Skeletal muscle satellite cell (primary cell): ENCODE measurements at regions not wholly inside any gene's neighbourhood (a gene's known extent, or its start where the extent isn't known, plus 50 kb on each side); places are given as distances from the start of the nearest gene placed in this dataset.
A peak's percentile ranks its signal among the peaks of the same experiment; 100 is the strongest.

Source experiments
- H3K27me3 ChIP-seq: 2 replicates; pipeline ENCODE4 v1.7.0; 2013; ENCODE audit warnings: low read length; ENCODE audit not compliant: control insufficient read depth, insufficient read depth
- H3K36me3 ChIP-seq: 2 replicates; pipeline ENCODE4 v1.7.0; 2013; ENCODE audit warnings: mild to moderate bottlenecking, control low read depth, low read length; ENCODE audit not compliant: insufficient read depth
- H3K4me1 ChIP-seq: 2 replicates; pipeline ENCODE4 v1.7.0; 2013; ENCODE audit warnings: low read length; ENCODE audit not compliant: control insufficient read depth, insufficient read depth
- H3K4me2 ChIP-seq: 2 replicates; pipeline ENCODE4 v1.7.0; 2013; ENCODE audit warnings: mild to moderate bottlenecking, low read length
- H3K4me3 ChIP-seq: 2 replicates; pipeline ENCODE4 v1.7.0; 2013; ENCODE audit warnings: low read length
- H3K9ac ChIP-seq: 2 replicates; pipeline ENCODE4 v1.7.0; 2013; ENCODE audit warnings: mild to moderate bottlenecking, low read depth, low read length, moderate library complexity
- H3K9me3 ChIP-seq: replicated peaks from 2 replicates; pipeline ENCODE4 v1.7.0; 2013; ENCODE audit warnings: mild to moderate bottlenecking, control low read depth, low read length

- Histone ChIP-seq H3K9me3 (no peaks in the 10 kb centered on the region), H3K27me3 (no peaks in the 10 kb centered on the region), H3K4me1 (peaks cover 27% of the 10 kb centered on the region), H3K9ac (no peak overlapping the region), H3K4me2 (no peak overlapping the region), H3K36me3 (no peaks in the 10 kb centered on the region), H3K4me3 (no peak overlapping the region)
Measured at GRCh38 chr7:45982907-45983719, 62.0 kb upstream of the IGFBP3 start.

GRCh38 chr7:45982132-45982531 lies 61.1 kb upstream of the IGFBP3 start:
- peaks cover 37% of the 10 kb centered on the region for H3K4me1 ChIP-seq
- H3K4me3 ChIP-seq, result no peak overlapping the region
- no peaks in the 10 kb centered on the region for H3K9me3 ChIP-seq
- no peaks in the 10 kb centered on the region for H3K27me3 ChIP-seq
- H3K9ac ChIP-seq, result no peak overlapping the region
- H3K36me3 ChIP-seq, result no peaks in the 10 kb centered on the region
- no peak overlapping the region for H3K4me2 ChIP-seq

- H3K9me3 ChIP-seq, result no peaks in the 10 kb centered on the region
- H3K4me3 ChIP-seq, result no peak overlapping the region
- H3K36me3 ChIP-seq, result no peaks in the 10 kb centered on the region
- peak overlapping the region; percentile 6 for H3K9ac ChIP-seq
- H3K4me1 ChIP-seq, result peaks cover 37% of the 10 kb centered on the region
- no peaks in the 10 kb centered on the region for H3K27me3 ChIP-seq
- H3K4me2 ChIP-seq, result no peak overlapping the region
Measured at GRCh38 chr7:45980973-45981372, 59.9 kb upstream of the IGFBP3 start.

- Histone ChIP-seq H3K4me2 (no peak overlapping the region), H3K4me1 (peaks cover 40% of the 10 kb centered on the region), H3K9ac (peak overlapping the region; percentile 6)
Measured at GRCh38 chr7:45980181-45980905, 59.3 kb upstream of the IGFBP3 start.

GRCh38 chr7:45979275-45980180 lies 58.5 kb upstream of the IGFBP3 start:
- H3K36me3 ChIP-seq, result no peaks in the 10 kb centered on the region
- H3K4me3 ChIP-seq, result no peak overlapping the region
- H3K4me1 ChIP-seq, result peaks cover 45% of the 10 kb centered on the region
- no peaks in the 10 kb centered on the region for H3K27me3 ChIP-seq
- no peaks in the 10 kb centered on the region for H3K9me3 ChIP-seq
- peak overlapping the region; percentile 74 for H3K4me2 ChIP-seq
- peak overlapping the region; percentile 86 for H3K9ac ChIP-seq

More at GRCh38 chr7:45980181-45980905, 59.3 kb upstream of the IGFBP3 start:
- Histone ChIP-seq H3K4me3 (no peak overlapping the region), H3K36me3 (no peaks in the 10 kb centered on the region), H3K9me3 (no peaks in the 10 kb centered on the region), H3K27me3 (no peaks in the 10 kb centered on the region)

GRCh38 chr7:45978731-45979211 lies 57.7 kb upstream of the IGFBP3 start:
- Histone ChIP-seq H3K4me3 (peak overlapping the region; percentile 42), H3K27me3 (no peaks in the 10 kb centered on the region), H3K9me3 (no peaks in the 10 kb centered on the region), H3K9ac (peak overlapping the region; percentile 86), H3K4me2 (peak overlapping the region; percentile 74), H3K36me3 (no peaks in the 10 kb centered on the region), H3K4me1 (peaks cover 52% of the 10 kb centered on the region)

- Histone ChIP-seq H3K36me3 (no peaks in the 10 kb centered on the region), H3K9me3 (no peaks in the 10 kb centered on the region), H3K4me3 (peak overlapping the region; percentile 42), H3K9ac (peak overlapping the region; percentile 86), H3K4me2 (peak overlapping the region; percentile 74), H3K27me3 (no peaks in the 10 kb centered on the region), H3K4me1 (peaks cover 53% of the 10 kb centered on the region)
Measured at GRCh38 chr7:45978010-45978681, 57.1 kb upstream of the IGFBP3 start.

GRCh38 chr7:45977256-45977780 lies 56.2 kb upstream of the IGFBP3 start:
- H3K4me1 ChIP-seq, result peaks cover 53% of the 10 kb centered on the region
- H3K9ac ChIP-seq, result peak overlapping the region; percentile 68
- H3K4me3 ChIP-seq, result no peak overlapping the region
- no peaks in the 10 kb centered on the region for H3K27me3 ChIP-seq
- no peaks in the 10 kb centered on the region for H3K36me3 ChIP-seq
- H3K4me2 ChIP-seq, result no peak overlapping the region
- no peaks in the 10 kb centered on the region for H3K9me3 ChIP-seq

GRCh38 chr7:45976485-45976856 lies 55.4 kb upstream of the IGFBP3 start:
- Histone ChIP-seq H3K27me3 (no peaks in the 10 kb centered on the region), H3K9ac (no peak overlapping the region), H3K4me1 (peaks cover 53% of the 10 kb centered on the region), H3K36me3 (no peaks in the 10 kb centered on the region), H3K9me3 (no peaks in the 10 kb centered on the region), H3K4me2 (no peak overlapping the region), H3K4me3 (no peak overlapping the region)

- H3K27me3 ChIP-seq, result no peaks in the 10 kb centered on the region
- peaks cover 51% of the 10 kb centered on the region for H3K4me1 ChIP-seq
- no peak overlapping the region for H3K9ac ChIP-seq
- H3K4me2 ChIP-seq, result no peak overlapping the region
- H3K36me3 ChIP-seq, result no peaks in the 10 kb centered on the region
- H3K4me3 ChIP-seq, result no peak overlapping the region
- H3K9me3 ChIP-seq, result no peaks in the 10 kb centered on the region
Measured at GRCh38 chr7:45975847-45976484, 54.9 kb upstream of the IGFBP3 start.
